H1 (cell line): ENCODE measurements at regions not wholly inside any gene's neighbourhood (a gene's known extent, or its start where the extent isn't known, plus 50 kb on each side); places are given as distances from the start of the nearest gene placed in this dataset.

Source experiments
- CREB1 ChIP-seq: IDR thresholded peaks from 2 replicates; pipeline ENCODE4 v1.6.1; 2012; ENCODE audit warnings: inconsistent platforms
- EZH2 ChIP-seq: fragments of 200-600 bp; sonication (generic); IDR thresholded peaks from 2 replicates; pipeline ENCODE4 v1.7.1; 2012; ENCODE audit warnings: low read depth, mild to moderate bottlenecking, moderate library complexity, low read length, inconsistent platforms; ENCODE audit not compliant: severe bottlenecking
- HDAC6 ChIP-seq: IDR thresholded peaks from one replicate; pipeline ENCODE4 v1.7.1; 2012; ENCODE audit warnings: low read depth, mild to moderate bottlenecking, inconsistent platforms, low read length, moderate library complexity
- POLR2A ChIP-seq, 2 experiments: IDR thresholded peaks; 1 replicate in 1 of 2; 2 replicates in 1 of 2; pipeline ENCODE4 v1.6.1; 2011; ENCODE audit warnings: low read depth in 2 of 2, low read length in 2 of 2, mild to moderate bottlenecking in 2 of 2; ENCODE audit errors: control extremely low read depth in 1 of 2
- SIN3A ChIP-seq, 2 experiments: IDR thresholded peaks in 1 of 2; conservative IDR thresholded peaks in 1 of 2; 2 replicates each; pipeline ENCODE4 v1.6.1; 2011 to 2012; ENCODE audit warnings: low read length in 2 of 2, improper control_type of control experiment in 1 of 2, low read depth in 1 of 2, mild to moderate bottlenecking in 1 of 2

- no peak for TF ChIP-seq EZH2
- TF ChIP-seq POLR2A (IDR thresholded peaks at IDR 0.05; ENCODE audit: control extremely low read depth in 1 of 2, low read depth in 2 of 2, low read length in 2 of 2), result no peak
- no peak for TF ChIP-seq HDAC6
- TF ChIP-seq CREB1, result no peak
- TF ChIP-seq SIN3A (conservative IDR thresholded peaks at IDR 0.05 in 1 of 2, IDR thresholded peaks at IDR 0.05 in 1 of 2; ENCODE audit: low read depth in 1 of 2, low read length in 2 of 2), result no peak
Measured at GRCh38 chr9:2263665-2264064, 248.5 kb downstream of the SMARCA2 start.
